Gastroesophageal sphincter (tissue), 3 donors: ENCODE measurements at regions not wholly inside any gene's neighbourhood (a gene's known extent, or its start where the extent isn't known, plus 50 kb on each side); places are given as distances from the start of the nearest gene placed in this dataset.

Experiments used
- CTCF ChIP-seq, 4 experiments: fragments of 200-600 bp in 2 of 4; fragments of 450-650 bp in 2 of 4; sonication (generic) in 1 of 4; IDR thresholded peaks; one replicate each; pipeline ENCODE4 v1.5.1; 2017 to 2019; ENCODE audit warnings: antibody characterized with exemption in 4 of 4, mild to moderate bottlenecking in 2 of 4, moderate library complexity in 2 of 4
- EP300 ChIP-seq: sonication (generic); formaldehyde crosslinking; IDR thresholded peaks from one replicate; pipeline ENCODE4 v1.6.1; 2017; ENCODE audit warnings: antibody characterized with exemption, mild to moderate bottlenecking
- POLR2A ChIP-seq, 2 donors: fragments of 450-650 bp; IDR thresholded peaks; one replicate each; pipeline ENCODE4 v1.6.1; 2017; ENCODE audit warnings: antibody characterized with exemption in 2 of 2, mild to moderate bottlenecking in 2 of 2, moderate library complexity in 1 of 2

DNA sequence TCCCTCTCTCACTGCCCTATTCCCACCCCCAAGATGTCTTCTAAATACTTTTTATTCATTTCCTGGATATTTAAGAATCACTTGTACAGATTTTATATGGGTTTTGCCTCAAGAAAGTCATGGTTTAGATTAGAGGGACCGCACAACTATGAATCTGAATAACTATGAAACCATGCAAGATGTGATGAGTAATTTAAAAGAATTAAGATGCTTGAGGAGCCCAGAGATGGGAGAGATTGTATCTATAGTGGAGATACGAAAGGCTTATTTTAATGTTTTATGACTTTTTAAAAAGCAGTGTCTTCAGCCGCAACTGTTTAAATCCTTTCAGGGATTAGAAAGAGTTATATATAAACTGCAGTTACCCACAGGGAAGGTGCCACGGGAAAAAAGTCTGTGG is 324.1 kb downstream of the LPIN1 start:
- no peak for TF ChIP-seq POLR2A (IDR thresholded peaks at IDR 0.05)
- TF ChIP-seq EP300 = no peak
- no peak for TF ChIP-seq CTCF (IDR thresholded peaks at IDR 0.05)
